MM.1S (cell line): ENCODE measurements at regions not wholly inside any gene's neighbourhood (a gene's known extent, or its start where the extent isn't known, plus 50 kb on each side); places are given as distances from the start of the nearest gene placed in this dataset.

Source experiments
- EZH2 ChIP-seq: fragments of 300-600 bp; sonication (generic); optimal IDR thresholded peaks from 2 replicates; pipeline ENCODE3; 2017; ENCODE audit warnings: low read depth, mild to moderate bottlenecking, antibody characterized with exemption, low read length, mixed read lengths
- EZH2phosphoT487 ChIP-seq: fragments of 300-600 bp; sonication (generic); IDR thresholded peaks from 2 replicates; pipeline ENCODE4 v1.6.1; 2018; ENCODE audit warnings: antibody characterized with exemption, low read length
- TF ChIP-seq, protein P1 (sequence below): fragments of 300-600 bp; sonication (generic); IDR thresholded peaks from 2 replicates; pipeline ENCODE4 v1.5.1; 2016; ENCODE audit warnings: antibody characterized with exemption, low read length, mixed read lengths

DNA sequence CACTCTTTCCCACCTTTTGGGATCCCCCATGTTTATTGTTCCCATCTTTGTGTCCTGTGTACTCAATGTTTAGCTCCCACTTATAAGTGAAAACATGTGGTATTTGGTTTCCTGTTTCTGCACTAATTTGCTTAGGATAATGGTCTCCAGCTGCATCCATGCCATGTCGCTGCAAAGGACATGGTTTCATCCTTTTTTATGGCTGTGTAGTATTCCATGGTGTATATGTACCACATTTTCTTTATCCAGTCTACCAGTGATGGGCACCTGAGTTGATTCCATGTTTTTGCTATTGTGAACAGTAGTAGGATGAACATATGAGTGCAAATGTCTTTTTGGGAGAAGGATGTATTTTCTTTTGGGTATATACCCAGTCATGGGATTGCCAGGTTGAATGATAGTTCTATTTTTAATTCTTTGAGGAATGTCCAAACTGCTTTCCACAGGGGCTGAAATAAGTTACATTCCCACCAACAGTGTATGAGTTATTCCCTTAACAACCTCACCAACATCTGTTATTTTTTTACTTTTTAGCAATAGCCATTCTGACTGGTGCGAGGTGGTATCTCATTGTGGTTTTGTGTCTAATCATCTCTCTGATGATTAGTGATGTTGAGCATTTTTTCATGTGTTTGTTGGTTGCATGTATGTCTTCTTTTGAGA, 55.7 kb upstream of the MEDAG start:
- TF ChIP-seq, protein P1, sequence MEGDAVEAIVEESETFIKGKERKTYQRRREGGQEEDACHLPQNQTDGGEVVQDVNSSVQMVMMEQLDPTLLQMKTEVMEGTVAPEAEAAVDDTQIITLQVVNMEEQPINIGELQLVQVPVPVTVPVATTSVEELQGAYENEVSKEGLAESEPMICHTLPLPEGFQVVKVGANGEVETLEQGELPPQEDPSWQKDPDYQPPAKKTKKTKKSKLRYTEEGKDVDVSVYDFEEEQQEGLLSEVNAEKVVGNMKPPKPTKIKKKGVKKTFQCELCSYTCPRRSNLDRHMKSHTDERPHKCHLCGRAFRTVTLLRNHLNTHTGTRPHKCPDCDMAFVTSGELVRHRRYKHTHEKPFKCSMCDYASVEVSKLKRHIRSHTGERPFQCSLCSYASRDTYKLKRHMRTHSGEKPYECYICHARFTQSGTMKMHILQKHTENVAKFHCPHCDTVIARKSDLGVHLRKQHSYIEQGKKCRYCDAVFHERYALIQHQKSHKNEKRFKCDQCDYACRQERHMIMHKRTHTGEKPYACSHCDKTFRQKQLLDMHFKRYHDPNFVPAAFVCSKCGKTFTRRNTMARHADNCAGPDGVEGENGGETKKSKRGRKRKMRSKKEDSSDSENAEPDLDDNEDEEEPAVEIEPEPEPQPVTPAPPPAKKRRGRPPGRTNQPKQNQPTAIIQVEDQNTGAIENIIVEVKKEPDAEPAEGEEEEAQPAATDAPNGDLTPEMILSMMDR = no peak
- TF ChIP-seq EZH2phosphoT487 (no peak), EZH2 (no peak)
